Keratinocyte (primary cell): ENCODE measurements at regions not wholly inside any gene's neighbourhood (a gene's known extent, or its start where the extent isn't known, plus 50 kb on each side); places are given as distances from the start of the nearest gene placed in this dataset.

Experiments
- CTCF ChIP-seq, 3 experiments: IDR thresholded peaks in 1 of 3; conservative IDR thresholded peaks in 1 of 3; optimal IDR thresholded peaks in 1 of 3; 2 replicates in 2 of 3; 3 replicates in 1 of 3; pipeline versions ENCODE3 to v1.5.1; 2011; ENCODE audit warnings: low read length in 3 of 3, mild to moderate bottlenecking in 3 of 3, moderate library complexity in 2 of 3, control low read depth in 1 of 3, inconsistent platforms in 1 of 3; ENCODE audit not compliant: insufficient read depth in 2 of 3; ENCODE audit errors: extremely low read depth in 1 of 3
- EZH2 ChIP-seq: IDR thresholded peaks from one replicate; pipeline ENCODE4 v1.6.1; 2012; ENCODE audit warnings: inconsistent platforms, mild to moderate bottlenecking, low read length, moderate library complexity

GRCh38 chr6:115609111-115609510, 451.6 kb downstream of the FRK start:
- TF ChIP-seq CTCF (optimal IDR thresholded peaks at IDR 0.05 in 1 of 3, IDR thresholded peaks at IDR 0.05 in 1 of 3, conservative IDR thresholded peaks at IDR 0.05 in 1 of 3; ENCODE audit: extremely low read depth in 1 of 3, insufficient read depth in 2 of 3, low read length in 3 of 3): no peak
- TF ChIP-seq EZH2: no peak
